Parathyroid adenoma (tissue), 2 donors: ENCODE measurements at regions not wholly inside any gene's neighbourhood (a gene's known extent, or its start where the extent isn't known, plus 50 kb on each side); places are given as distances from the start of the nearest gene placed in this dataset.

Experiments
- H2AFZ ChIP-seq: fragments of 300-600 bp; sonication (generic); one replicate; pipeline ENCODE4 v1.7.0; 2017; ENCODE audit warnings: antibody characterized with exemption, mild to moderate bottlenecking
- H3K27ac ChIP-seq: fragments of 300-600 bp; sonication (generic); one replicate; pipeline ENCODE4 v1.7.0; 2017
- H3K27me3 ChIP-seq: fragments of 300-600 bp; sonication (generic); one replicate; pipeline ENCODE4 v1.7.0; 2017; ENCODE audit warnings: low read length; ENCODE audit not compliant: control insufficient read depth, insufficient read depth
- H3K36me3 ChIP-seq: fragments of 300-600 bp; sonication (generic); one replicate; pipeline ENCODE4 v1.7.0; 2017; ENCODE audit warnings: low read length; ENCODE audit not compliant: control insufficient read depth, insufficient read depth
- H3K4me1 ChIP-seq: fragments of 300-600 bp; sonication (generic); one replicate; pipeline ENCODE4 v1.7.0; 2017; ENCODE audit warnings: control low read depth
- H3K4me2 ChIP-seq: fragments of 300-600 bp; sonication (generic); one replicate; pipeline ENCODE4 v1.7.0; 2017; ENCODE audit warnings: low read length
- H3K4me3 ChIP-seq: fragments of 300-600 bp; sonication (generic); one replicate; pipeline ENCODE4 v1.7.0; 2017; ENCODE audit warnings: low read depth, low read length
- H3K79me2 ChIP-seq: fragments of 300-600 bp; sonication (generic); one replicate; pipeline ENCODE4 v1.7.0; 2017; ENCODE audit warnings: control low read depth
- H3K9ac ChIP-seq: fragments of 300-600 bp; sonication (generic); one replicate; pipeline ENCODE4 v1.7.0; 2017; ENCODE audit warnings: mild to moderate bottlenecking
- H3K9me3 ChIP-seq: fragments of 300-600 bp; sonication (generic); one replicate; pipeline ENCODE4 v1.7.0; 2017; ENCODE audit warnings: low read length; ENCODE audit not compliant: control insufficient read depth
- TF ChIP-seq, protein P1 (sequence below): fragments of 300-600 bp; sonication (generic); IDR thresholded peaks from one replicate; pipeline ENCODE4 v1.7.0; 2017; ENCODE audit warnings: antibody characterized with exemption, mild to moderate bottlenecking
- donor health status: primary hyperparathyroidism.

DNA sequence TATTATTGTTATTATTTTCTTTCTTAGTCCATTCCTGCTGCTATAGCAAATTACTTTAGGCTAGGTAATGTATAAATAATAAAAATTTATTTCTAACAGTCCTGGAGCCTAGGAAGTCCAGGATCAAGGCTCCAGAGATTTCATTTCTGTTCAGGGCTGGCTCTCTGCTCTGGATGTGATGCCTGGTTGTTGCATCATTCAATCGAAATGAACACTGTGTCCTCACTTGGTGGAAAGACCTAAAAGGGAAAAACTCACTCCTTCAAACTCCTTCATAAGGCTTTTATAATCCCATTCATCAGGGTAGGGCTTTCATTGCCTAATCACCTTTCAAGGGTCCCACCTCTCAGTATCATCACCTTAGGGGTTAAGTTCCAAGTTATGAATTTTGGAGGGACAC lies 395.0 kb downstream of the EFNB2 start:
- no peak overlapping the region for H3K4me3 ChIP-seq
- H3K27me3 ChIP-seq: no peaks in the 10 kb centered on the region
- H3K27ac ChIP-seq: no peak overlapping the region
- TF ChIP-seq, protein P1, sequence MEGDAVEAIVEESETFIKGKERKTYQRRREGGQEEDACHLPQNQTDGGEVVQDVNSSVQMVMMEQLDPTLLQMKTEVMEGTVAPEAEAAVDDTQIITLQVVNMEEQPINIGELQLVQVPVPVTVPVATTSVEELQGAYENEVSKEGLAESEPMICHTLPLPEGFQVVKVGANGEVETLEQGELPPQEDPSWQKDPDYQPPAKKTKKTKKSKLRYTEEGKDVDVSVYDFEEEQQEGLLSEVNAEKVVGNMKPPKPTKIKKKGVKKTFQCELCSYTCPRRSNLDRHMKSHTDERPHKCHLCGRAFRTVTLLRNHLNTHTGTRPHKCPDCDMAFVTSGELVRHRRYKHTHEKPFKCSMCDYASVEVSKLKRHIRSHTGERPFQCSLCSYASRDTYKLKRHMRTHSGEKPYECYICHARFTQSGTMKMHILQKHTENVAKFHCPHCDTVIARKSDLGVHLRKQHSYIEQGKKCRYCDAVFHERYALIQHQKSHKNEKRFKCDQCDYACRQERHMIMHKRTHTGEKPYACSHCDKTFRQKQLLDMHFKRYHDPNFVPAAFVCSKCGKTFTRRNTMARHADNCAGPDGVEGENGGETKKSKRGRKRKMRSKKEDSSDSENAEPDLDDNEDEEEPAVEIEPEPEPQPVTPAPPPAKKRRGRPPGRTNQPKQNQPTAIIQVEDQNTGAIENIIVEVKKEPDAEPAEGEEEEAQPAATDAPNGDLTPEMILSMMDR: no peak
- no peaks in the 10 kb centered on the region for H3K36me3 ChIP-seq
- no peaks in the 10 kb centered on the region for H3K9me3 ChIP-seq
- H3K4me2 ChIP-seq: no peak overlapping the region
- no peaks in the 10 kb centered on the region for H3K79me2 ChIP-seq
- no peaks in the 10 kb centered on the region for H3K4me1 ChIP-seq
- H2AFZ ChIP-seq: no peak overlapping the region
- H3K9ac ChIP-seq: no peak overlapping the region

DNA sequence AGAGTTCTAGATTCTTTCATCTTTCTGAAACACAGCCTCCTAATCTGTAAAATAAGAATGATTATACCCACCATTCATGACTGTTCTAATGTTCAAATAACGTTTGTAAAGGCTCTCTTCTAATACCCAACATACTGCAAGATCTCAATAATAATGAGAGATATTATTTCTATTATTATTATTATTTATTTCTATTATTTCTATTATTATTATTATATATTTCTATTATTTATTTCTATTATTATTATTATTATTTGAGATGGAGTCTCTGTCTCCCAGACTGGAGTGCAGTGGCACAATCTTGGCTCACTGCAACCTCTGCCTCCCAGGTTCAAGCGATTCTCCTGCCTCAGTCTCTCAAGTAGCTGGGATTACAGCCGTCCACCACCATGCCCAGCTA lies 395.5 kb downstream of the EFNB2 start:
- Histone ChIP-seq H3K4me2 (no peak overlapping the region), H3K4me1 (no peaks in the 10 kb centered on the region), H3K27ac (no peak overlapping the region), H3K36me3 (no peaks in the 10 kb centered on the region), H3K9me3 (no peaks in the 10 kb centered on the region), H3K27me3 (no peaks in the 10 kb centered on the region), H2AFZ (no peak overlapping the region), H3K4me3 (no peak overlapping the region), H3K9ac (no peak overlapping the region), H3K79me2 (no peaks in the 10 kb centered on the region)
- TF ChIP-seq, protein P1: no peak

DNA sequence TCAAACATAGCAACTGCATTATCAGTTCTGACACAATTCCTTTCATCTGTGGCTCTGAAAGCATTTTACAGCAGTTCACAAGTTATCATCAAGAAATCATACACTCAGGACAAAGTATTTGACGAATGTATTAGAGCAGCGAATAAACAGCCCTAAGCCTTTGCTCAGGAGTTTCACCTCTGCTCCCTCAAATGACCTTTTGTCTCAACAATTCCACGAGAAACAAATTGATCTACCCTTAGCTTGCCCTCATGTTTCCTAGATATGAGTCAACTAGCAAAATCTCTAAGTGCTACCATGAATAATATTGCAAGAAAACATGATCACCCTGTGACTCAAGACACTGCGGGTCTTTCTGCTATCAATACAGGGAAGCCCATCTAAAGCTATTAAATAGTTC lies 396.1 kb downstream of the EFNB2 start:
- Histone ChIP-seq H3K36me3 (no peaks in the 10 kb centered on the region), H3K9ac (no peak overlapping the region), H3K27me3 (no peaks in the 10 kb centered on the region), H3K4me3 (no peak overlapping the region), H3K27ac (no peak overlapping the region), H3K79me2 (no peaks in the 10 kb centered on the region), H3K4me1 (no peaks in the 10 kb centered on the region), H2AFZ (no peak overlapping the region), H3K4me2 (no peak overlapping the region), H3K9me3 (no peaks in the 10 kb centered on the region)
- TF ChIP-seq, protein P1: no peak

DNA sequence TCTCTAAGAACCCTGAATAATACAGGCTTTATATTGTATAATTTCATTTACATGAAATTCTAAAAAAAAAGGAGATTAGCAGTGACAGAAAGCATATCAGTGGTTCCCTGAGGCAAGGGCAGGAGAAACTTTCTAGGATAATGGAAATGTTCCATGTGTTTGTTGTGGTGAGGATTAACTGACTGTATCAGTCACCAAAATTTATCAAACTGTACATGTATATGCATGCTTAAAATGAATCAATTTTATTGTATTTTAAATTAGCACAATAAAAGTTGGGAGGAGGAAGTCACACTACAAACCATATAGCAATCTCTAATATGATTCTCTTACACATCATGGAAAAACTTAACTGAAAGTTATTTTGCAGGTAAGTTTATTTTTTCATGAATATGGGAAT lies 396.8 kb downstream of the EFNB2 start:
- Histone ChIP-seq H2AFZ (no peak overlapping the region), H3K79me2 (no peaks in the 10 kb centered on the region), H3K36me3 (no peaks in the 10 kb centered on the region), H3K4me2 (no peak overlapping the region), H3K4me3 (no peak overlapping the region), H3K9ac (no peak overlapping the region), H3K4me1 (no peaks in the 10 kb centered on the region), H3K27ac (no peak overlapping the region), H3K27me3 (no peaks in the 10 kb centered on the region), H3K9me3 (no peaks in the 10 kb centered on the region)
- TF ChIP-seq, protein P1: no peak

DNA sequence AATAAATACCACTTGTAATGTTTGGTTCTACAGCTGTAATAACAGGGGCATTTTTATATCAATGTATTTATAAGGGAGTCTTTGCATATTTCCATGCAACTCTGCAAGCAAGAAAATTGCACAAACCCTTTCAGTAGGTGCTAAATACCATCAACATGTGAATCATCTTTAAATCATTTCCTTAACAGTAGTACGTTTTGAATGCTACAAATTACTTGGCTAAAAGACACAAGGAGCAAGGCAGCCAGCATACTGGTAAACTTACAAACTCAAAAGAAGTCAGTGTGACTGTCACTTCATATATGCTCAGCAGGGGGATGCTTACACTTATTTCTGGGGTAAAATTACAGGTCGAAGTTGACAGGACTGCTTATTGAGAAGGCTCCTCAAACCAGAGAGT lies 402.4 kb downstream of the EFNB2 start:
- Histone ChIP-seq H3K4me2 (no peak overlapping the region), H3K79me2 (no peaks in the 10 kb centered on the region), H3K36me3 (no peaks in the 10 kb centered on the region), H3K9me3 (no peaks in the 10 kb centered on the region), H3K27ac (no peak overlapping the region), H3K27me3 (no peaks in the 10 kb centered on the region), H2AFZ (no peak overlapping the region), H3K4me3 (no peak overlapping the region), H3K4me1 (no peaks in the 10 kb centered on the region), H3K9ac (no peak overlapping the region)
- TF ChIP-seq, protein P1: no peak
